Fibroblast of lung (primary cell): ENCODE measurements at regions not wholly inside any gene's neighbourhood (a gene's known extent, or its start where the extent isn't known, plus 50 kb on each side); places are given as distances from the start of the nearest gene placed in this dataset.

ENCODE experiments used
- DNase-seq, 2 donors: peaks; one replicate each; pipeline versions ENCODE4 v3.0.0 to v3.0.0-alpha.2; 2010; ENCODE audit warnings: low read depth in 2 of 2
- H2AFZ ChIP-seq: 2 replicates; pipeline ENCODE4 v1.5.1; 2012; ENCODE audit warnings: low read length, control low read depth, inconsistent platforms
- H3K27ac ChIP-seq: 2 replicates; pipeline ENCODE4 v1.5.1; 2011; ENCODE audit warnings: low read length, control low read depth; ENCODE audit not compliant: insufficient read depth
- H3K27me3 ChIP-seq: 2 replicates; pipeline ENCODE4 v1.5.1; 2011; ENCODE audit warnings: mild to moderate bottlenecking, low read length; ENCODE audit not compliant: control insufficient read depth, insufficient read depth
- H3K36me3 ChIP-seq: 2 replicates; pipeline ENCODE4 v1.5.1; 2011; ENCODE audit warnings: low read length; ENCODE audit not compliant: control insufficient read depth, insufficient read depth
- H3K4me1 ChIP-seq: 2 replicates; pipeline ENCODE4 v1.5.1; 2011; ENCODE audit warnings: low read length; ENCODE audit not compliant: control insufficient read depth, insufficient read depth; ENCODE audit errors: extremely low read depth
- H3K4me2 ChIP-seq: 2 replicates; pipeline ENCODE4 v1.5.1; 2011; ENCODE audit warnings: low read length, control low read depth; ENCODE audit not compliant: insufficient read depth; ENCODE audit errors: extremely low read depth
- H3K4me3 ChIP-seq, 4 experiments: fragments of 200-600 bp in 1 of 4; sonication (generic) in 1 of 4; replicated peaks in 1 of 4; 2 replicates each; pipeline ENCODE4 v1.5.1; 2011 to 2016; ENCODE audit warnings: low read length in 4 of 4, low read depth in 3 of 4, mild to moderate bottlenecking in 3 of 4, control low read depth in 2 of 4, inconsistent platforms in 1 of 4, mixed read lengths in 1 of 4; ENCODE audit not compliant: insufficient read depth in 1 of 4; ENCODE audit errors: control extremely low read depth in 1 of 4
- H3K79me2 ChIP-seq: 2 replicates; pipeline ENCODE4 v1.5.1; 2012; ENCODE audit warnings: mild to moderate bottlenecking, low read length, inconsistent platforms; ENCODE audit not compliant: control insufficient read depth, insufficient read depth
- H3K9ac ChIP-seq: 2 replicates; pipeline ENCODE4 v1.5.1; 2011; ENCODE audit warnings: mild to moderate bottlenecking, low read length, control low read depth; ENCODE audit not compliant: insufficient read depth
- H3K9me3 ChIP-seq: 2 replicates; pipeline ENCODE4 v1.5.1; 2012; ENCODE audit warnings: low read depth, low read length; ENCODE audit not compliant: control insufficient read depth, insufficient read depth
- H4K20me1 ChIP-seq: 2 replicates; pipeline ENCODE4 v1.5.1; 2011; ENCODE audit warnings: low read length; ENCODE audit not compliant: control insufficient read depth, insufficient read depth; ENCODE audit errors: extremely low read depth
- EZH2 ChIP-seq: IDR thresholded peaks from 2 replicates; pipeline ENCODE4 v1.5.1; 2012; ENCODE audit warnings: low read length, control low read depth, mild to moderate bottlenecking; ENCODE audit errors: missing control alignments
- TF ChIP-seq, protein P1 (sequence below), 2 donors: IDR thresholded peaks in 1 of 2; conservative IDR thresholded peaks in 1 of 2; 1 replicate in 1 of 2; 2 replicates in 1 of 2; pipeline ENCODE4 v1.5.1; 2011 to 2012; ENCODE audit warnings: low read length in 2 of 2, control low read depth in 1 of 2, inconsistent platforms in 1 of 2, low read depth in 1 of 2, mild to moderate bottlenecking in 1 of 2

DNA sequence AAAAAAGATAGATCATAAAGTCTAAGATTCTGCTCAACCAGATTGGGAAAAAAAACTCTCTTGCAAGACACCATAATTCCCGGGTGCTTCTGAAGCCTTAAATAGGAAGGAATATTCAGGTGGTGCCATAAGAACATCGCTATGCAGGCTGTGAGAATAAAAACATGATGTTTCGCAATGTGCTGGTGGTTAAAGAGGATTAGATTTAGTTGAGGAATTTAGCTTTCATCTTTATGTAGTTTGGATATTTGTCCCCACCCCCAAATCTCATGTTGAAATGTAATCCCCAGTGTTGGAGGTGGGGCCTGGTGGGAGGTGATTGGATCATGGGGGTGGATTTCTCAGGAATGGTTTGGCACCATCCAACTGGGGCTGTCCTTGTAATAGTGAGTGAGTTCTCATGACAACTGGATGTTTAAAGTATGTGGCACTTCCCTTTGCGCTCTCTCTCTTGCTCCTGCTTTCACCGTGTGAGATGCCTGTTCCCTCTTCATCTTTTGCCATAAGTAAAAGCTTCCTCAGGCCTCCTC, 132.2 kb downstream of the AKAIN1 start:
- Histone ChIP-seq H3K4me3 (no peak overlapping the region), H3K4me1 (no peaks in the 10 kb centered on the region), H2AFZ (no peak overlapping the region), H3K9me3 (no peaks in the 10 kb centered on the region), H3K27me3 (no peaks in the 10 kb centered on the region), H3K4me2 (no peak overlapping the region), H4K20me1 (no peaks in the 10 kb centered on the region), H3K79me2 (no peaks in the 10 kb centered on the region), H3K36me3 (no peaks in the 10 kb centered on the region), H3K27ac (no peak overlapping the region), H3K9ac (no peak overlapping the region)
- DNase-seq, result no peak
- TF ChIP-seq EZH2, result no peak
- TF ChIP-seq, protein P1, sequence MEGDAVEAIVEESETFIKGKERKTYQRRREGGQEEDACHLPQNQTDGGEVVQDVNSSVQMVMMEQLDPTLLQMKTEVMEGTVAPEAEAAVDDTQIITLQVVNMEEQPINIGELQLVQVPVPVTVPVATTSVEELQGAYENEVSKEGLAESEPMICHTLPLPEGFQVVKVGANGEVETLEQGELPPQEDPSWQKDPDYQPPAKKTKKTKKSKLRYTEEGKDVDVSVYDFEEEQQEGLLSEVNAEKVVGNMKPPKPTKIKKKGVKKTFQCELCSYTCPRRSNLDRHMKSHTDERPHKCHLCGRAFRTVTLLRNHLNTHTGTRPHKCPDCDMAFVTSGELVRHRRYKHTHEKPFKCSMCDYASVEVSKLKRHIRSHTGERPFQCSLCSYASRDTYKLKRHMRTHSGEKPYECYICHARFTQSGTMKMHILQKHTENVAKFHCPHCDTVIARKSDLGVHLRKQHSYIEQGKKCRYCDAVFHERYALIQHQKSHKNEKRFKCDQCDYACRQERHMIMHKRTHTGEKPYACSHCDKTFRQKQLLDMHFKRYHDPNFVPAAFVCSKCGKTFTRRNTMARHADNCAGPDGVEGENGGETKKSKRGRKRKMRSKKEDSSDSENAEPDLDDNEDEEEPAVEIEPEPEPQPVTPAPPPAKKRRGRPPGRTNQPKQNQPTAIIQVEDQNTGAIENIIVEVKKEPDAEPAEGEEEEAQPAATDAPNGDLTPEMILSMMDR (conservative IDR thresholded peaks at IDR 0.05 in 1 of 2, IDR thresholded peaks at IDR 0.05 in 1 of 2; ENCODE audit: low read depth in 1 of 2, low read length in 2 of 2), result no peak

DNA sequence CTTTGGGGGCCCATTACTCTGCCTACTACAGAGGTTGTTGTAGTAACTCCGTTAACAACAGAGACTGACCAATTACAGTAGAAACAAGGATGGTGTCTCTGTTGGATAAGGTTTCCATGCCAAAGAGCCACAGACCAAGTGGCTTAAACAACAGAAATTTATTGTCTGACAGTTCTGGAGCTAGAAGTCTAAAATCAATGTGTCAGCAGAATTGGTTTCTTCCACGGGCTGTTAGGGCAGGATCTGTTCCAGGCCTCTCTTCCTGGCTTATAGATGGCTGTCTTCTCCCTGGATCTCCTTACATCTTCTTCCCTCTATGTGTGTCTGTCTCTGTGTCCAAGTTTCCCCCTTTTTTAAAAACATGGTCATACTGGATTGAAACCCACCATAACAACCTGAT, 135.3 kb downstream of the AKAIN1 start:
- Histone ChIP-seq H3K36me3 (no peaks in the 10 kb centered on the region), H4K20me1 (no peaks in the 10 kb centered on the region), H3K4me1 (no peaks in the 10 kb centered on the region), H3K9ac (no peak overlapping the region), H3K79me2 (no peaks in the 10 kb centered on the region), H3K27ac (no peak overlapping the region), H3K9me3 (no peaks in the 10 kb centered on the region), H3K4me2 (no peak overlapping the region), H3K27me3 (no peaks in the 10 kb centered on the region), H2AFZ (no peak overlapping the region), H3K4me3 (no peak overlapping the region)
- TF ChIP-seq, protein P1 (conservative IDR thresholded peaks at IDR 0.05 in 1 of 2, IDR thresholded peaks at IDR 0.05 in 1 of 2; ENCODE audit: low read depth in 1 of 2, low read length in 2 of 2), result no peak
- no peak for TF ChIP-seq EZH2
- no peak for DNase-seq

DNA sequence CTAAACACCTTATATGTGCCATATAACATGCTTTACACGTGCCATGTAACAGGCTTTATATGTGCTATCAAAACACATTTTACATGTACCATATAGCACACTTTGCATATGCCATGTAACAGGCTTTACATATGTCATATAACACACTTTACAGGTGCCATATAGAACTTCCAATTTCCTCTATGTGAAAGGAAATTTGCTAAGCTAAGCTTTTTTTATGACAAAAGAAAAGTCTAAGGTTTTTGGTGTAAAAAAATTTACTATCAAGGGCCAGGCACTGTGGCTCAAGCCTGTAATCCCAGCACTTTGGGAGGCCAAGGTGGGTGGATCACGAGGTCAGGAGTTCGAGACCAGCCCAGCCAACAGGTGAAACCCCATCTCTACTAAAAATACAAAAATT, 136.5 kb downstream of the AKAIN1 start:
- H3K79me2 ChIP-seq, result no peaks in the 10 kb centered on the region
- TF ChIP-seq EZH2, result no peak
- TF ChIP-seq, protein P1 (conservative IDR thresholded peaks at IDR 0.05 in 1 of 2, IDR thresholded peaks at IDR 0.05 in 1 of 2; ENCODE audit: low read depth in 1 of 2, low read length in 2 of 2), result no peak
- H4K20me1 ChIP-seq, result no peaks in the 10 kb centered on the region
- no peak overlapping the region for H3K27ac ChIP-seq
- H3K4me1 ChIP-seq, result no peaks in the 10 kb centered on the region
- no peaks in the 10 kb centered on the region for H3K9me3 ChIP-seq
- DNase-seq, result no peak
- H2AFZ ChIP-seq, result no peak overlapping the region
- H3K27me3 ChIP-seq, result no peaks in the 10 kb centered on the region
- H3K4me3 ChIP-seq, result no peak overlapping the region
- no peaks in the 10 kb centered on the region for H3K36me3 ChIP-seq
- no peak overlapping the region for H3K9ac ChIP-seq
- H3K4me2 ChIP-seq, result no peak overlapping the region
